K562 (cell line): ENCODE measurements at regions not wholly inside any gene's neighbourhood (a gene's known extent, or its start where the extent isn't known, plus 50 kb on each side); places are given as distances from the start of the nearest gene placed in this dataset.

ENCODE experiments used
- ATAC-seq: fragments of 200-7000 bp; cut with Tn5 transposase; 3 replicates; pipeline ENCODE4 v1.9.1; 2020; ENCODE audit warnings: moderate library complexity
- BruUV-seq: library from RNA; stranded (reverse); fragments of 400-500 nt; replicated peaks from 2 replicates; lab custom pipeline; 2021; lab: Mats Ljungman, UMichigan
- CTCF ChIA-PET: fragments of 300-600 bp; formaldehyde crosslinking; extraction: SDS; loops from one replicate; lab custom pipeline; 2021; ENCODE audit warnings: low intra/inter-chr PET ratio; lab: Yijun Ruan, JAX
- POLR2A ChIA-PET: fragments of 300-600, 350-650 bp; sonication (Branson Sonifier 250); formaldehyde crosslinking; extraction: SDS; loops from one replicate; lab custom pipeline; 2021; ENCODE audit warnings: antibody characterized with exemption, inconsistent platforms; lab: Yijun Ruan, JAX
- DNase-seq, 4 experiments: peaks; one replicate each; pipeline versions ENCODE4 v3.0.0 to v3.0.0-alpha.2; 2011 to 2018; ENCODE audit warnings: low spot score in 3 of 4, mixed read lengths in 3 of 4; ENCODE audit errors: extremely low read depth in 1 of 4
- FAIRE-seq: peaks from 2 replicates; lab custom pipeline; 2011; peaks lifted over from hg19 to GRCh38; lab: Jason Lieb, UNC
- H2AFZ ChIP-seq: 2 replicates; pipeline ENCODE4 v1.6.0; 2011; ENCODE audit warnings: low read depth, low read length, control low read depth, inconsistent platforms
- H3K27ac ChIP-seq: fragments of 200-600 bp; 3 replicates; pipeline ENCODE4 v1.8.0; 2011; ENCODE audit warnings: low read depth, mild to moderate bottlenecking, control low read depth, inconsistent platforms, low read length, moderate library complexity, mixed read lengths; ENCODE audit errors: extremely low read depth
- H3K27me3 ChIP-seq, 2 experiments: fragments of 300-600 bp in 1 of 2; 2 replicates in 1 of 2; 3 replicates in 1 of 2; pipeline versions ENCODE4 v1.6.0 to v1.8.0; 2011; ENCODE audit warnings: inconsistent platforms in 2 of 2, low read length in 2 of 2, mild to moderate bottlenecking in 1 of 2, mixed read lengths in 1 of 2, moderate library complexity in 1 of 2; ENCODE audit not compliant: control insufficient read depth in 2 of 2, insufficient read depth in 2 of 2
- H3K36me3 ChIP-seq: fragments of 300-600 bp; 3 replicates; pipeline ENCODE4 v1.8.0; 2011; ENCODE audit warnings: mild to moderate bottlenecking, low read length, inconsistent platforms; ENCODE audit not compliant: control insufficient read depth, insufficient read depth
- H3K4me1 ChIP-seq, 2 experiments: fragments of 200-600 bp in 1 of 2; replicated peaks in 1 of 2; 2 replicates in 1 of 2; 3 replicates in 1 of 2; pipeline versions ENCODE4 v1.5.1 to v1.8.0; 2011; ENCODE audit warnings: inconsistent platforms in 2 of 2, low read length in 2 of 2, mild to moderate bottlenecking in 1 of 2, mixed read lengths in 1 of 2, moderate library complexity in 1 of 2; ENCODE audit not compliant: control insufficient read depth in 2 of 2, insufficient read depth in 2 of 2
- H3K4me2 ChIP-seq: 2 replicates; pipeline ENCODE4 v1.6.1; 2011; ENCODE audit warnings: low read length, control low read depth, inconsistent platforms, mixed read lengths; ENCODE audit not compliant: insufficient read depth
- H3K4me3 ChIP-seq: fragments of 200-600 bp; sonication (generic), shearing (Covaris generic); 2 replicates; pipeline ENCODE4 v1.5.1; 2016; ENCODE audit warnings: control low read depth, inconsistent platforms
- H3K79me2 ChIP-seq: fragments of 200-600 bp; 3 replicates; pipeline ENCODE4 v1.8.0; 2011; ENCODE audit warnings: low read length, inconsistent platforms; ENCODE audit not compliant: control insufficient read depth, insufficient read depth
- H3K9ac ChIP-seq, 2 experiments: 2 replicates each; pipeline versions ENCODE4 v1.6.0 to v1.6.1; 2011; ENCODE audit warnings: low read depth in 2 of 2, low read length in 2 of 2, control low read depth in 1 of 2, inconsistent platforms in 1 of 2, mild to moderate bottlenecking in 1 of 2, mixed read lengths in 1 of 2; ENCODE audit not compliant: insufficient read depth in 1 of 2
- H3K9me1 ChIP-seq: one replicate; pipeline ENCODE4 v1.6.0; 2011; ENCODE audit warnings: inconsistent platforms, mild to moderate bottlenecking, low read length, moderate library complexity; ENCODE audit not compliant: control insufficient read depth, insufficient read depth
- H3K9me3 ChIP-seq: replicated peaks from 2 replicates; pipeline ENCODE4 v1.5.1; 2011; ENCODE audit warnings: low read depth, low read length, inconsistent platforms; ENCODE audit not compliant: control insufficient read depth, insufficient read depth
- H4K20me1 ChIP-seq: replicated peaks from 2 replicates; pipeline ENCODE4 v1.6.1; 2011; ENCODE audit warnings: low read length, inconsistent platforms, mixed read lengths; ENCODE audit not compliant: control insufficient read depth, insufficient read depth
- ARNT ChIP-seq, 2 experiments: fragments of 450-650 bp; IDR thresholded peaks; 2 replicates each; pipeline ENCODE4 v1.6.1; 2016; ENCODE audit warnings: mild to moderate bottlenecking in 1 of 2
- CCAR2 ChIP-seq: fragments of 200-400 bp; formaldehyde crosslinking; IDR thresholded peaks from 2 replicates; pipeline ENCODE4 v1.6.1; 2017; ENCODE audit warnings: mild to moderate bottlenecking, low read depth, low read length
- CREB3L1 ChIP-seq: fragments of 450-650 bp; IDR thresholded peaks from 2 replicates; pipeline ENCODE4 v1.6.1; 2014; ENCODE audit warnings: low read depth, mild to moderate bottlenecking, moderate library complexity, borderline replicate concordance
- E2F5 ChIP-seq: sonication (generic); formaldehyde crosslinking; IDR thresholded peaks from 2 replicates; pipeline ENCODE4 v1.8.0; 2022; ENCODE audit warnings: mild to moderate bottlenecking, missing genetic modification reagents
- EGR1 ChIP-seq: fragments of 450-650 bp; conservative IDR thresholded peaks from 2 replicates; pipeline ENCODE4 v1.6.1; 2017; ENCODE audit warnings: mild to moderate bottlenecking
- GATA2 ChIP-seq: sonication (generic); formaldehyde crosslinking; IDR thresholded peaks from 2 replicates; pipeline ENCODE4 v1.4.0; 2020; ENCODE audit warnings: mild to moderate bottlenecking, missing genetic modification reagents
- HNRNPH1 ChIP-seq: fragments of 200-400 bp; formaldehyde crosslinking; optimal IDR thresholded peaks from 2 replicates; pipeline ENCODE3; 2017; ENCODE audit warnings: low read depth, mild to moderate bottlenecking, low read length, moderate library complexity
- KLF16 ChIP-seq: IDR thresholded peaks from 2 replicates; pipeline ENCODE4 v1.6.1; 2016; ENCODE audit warnings: antibody characterized with exemption
- MBD2 ChIP-seq: sonication (generic); IDR thresholded peaks from 2 replicates; pipeline ENCODE4 v1.6.1; 2016; ENCODE audit warnings: low read depth, borderline replicate concordance
- MTA3 ChIP-seq: fragments of 450-650 bp; formaldehyde crosslinking; IDR thresholded peaks from 2 replicates; pipeline ENCODE4 v1.6.1; 2017; ENCODE audit warnings: mild to moderate bottlenecking, borderline replicate concordance
- MYBL2 ChIP-seq, 2 experiments: fragments of 450-650 bp in 1 of 2; sonication (generic) in 1 of 2; formaldehyde crosslinking in 1 of 2; IDR thresholded peaks; 2 replicates each; pipeline versions ENCODE4 v1.6.1 to v1.8.1; 2017 to 2022; ENCODE audit warnings: borderline replicate concordance in 1 of 2, inconsistent platforms in 1 of 2, low read depth in 1 of 2, mild to moderate bottlenecking in 1 of 2, missing genetic modification reagents in 1 of 2, moderate library complexity in 1 of 2
- NCOA6 ChIP-seq: fragments of 450-650 bp; IDR thresholded peaks from 2 replicates; pipeline ENCODE4 v1.6.1; 2017; ENCODE audit warnings: mild to moderate bottlenecking
- RNF219 ChIP-seq: fragments of 250-450 bp; sonication (Bioruptor Pico); IDR thresholded peaks from 2 replicates; pipeline ENCODE4 v1.5.0; 2022; ENCODE audit warnings: mild to moderate bottlenecking
- SP1 ChIP-seq: sonication (generic); formaldehyde crosslinking; IDR thresholded peaks from 2 replicates; pipeline ENCODE4 v1.8.1; 2022; ENCODE audit warnings: mild to moderate bottlenecking, missing genetic modification reagents
- SUPT5H ChIP-seq: fragments of 450-650 bp; IDR thresholded peaks from 2 replicates; pipeline ENCODE4 v1.6.1; 2016
- ZBTB34 ChIP-seq: fragments of 250-450 bp; sonication (Bioruptor Pico); IDR thresholded peaks from 2 replicates; pipeline ENCODE4 v1.8.0; 2021; ENCODE audit warnings: mild to moderate bottlenecking, moderate library complexity
- ZNF511 ChIP-seq: sonication (generic); formaldehyde crosslinking; IDR thresholded peaks from 2 replicates; pipeline ENCODE4 v1.8.0; 2022; ENCODE audit warnings: mild to moderate bottlenecking, missing genetic modification reagents
- WGBS: fragments of 100-300 bp; shearing (Covaris generic); methylation state at CpG from one replicate; pipeline ENCODE4 v1.1.6; 2016; ENCODE audit warnings: low coverage, mixed read lengths; ENCODE audit not compliant: insufficient coverage; ENCODE audit errors: missing lambda C conversion rate; 5-methylcytosine and 5-hydroxymethylcytosine counted together
- in situ Hi-C: fragments of 300-500 bp; cut with MboI; formaldehyde crosslinking; loops from 4 replicates; pipeline ENCODE4 v1.15.0; 2018; ENCODE audit warnings: inconsistent platforms, mixed read lengths
- intact Hi-C: fragments of 100-400 bp; cut with micrococcal nuclease; formaldehyde crosslinking; loops from 2 replicates; pipeline ENCODE4 v1.14.2; 2022

- Histone ChIP-seq H3K27me3 (no peaks in the 10 kb centered on the region), H3K27ac (no peak overlapping the region), H3K4me2 (no peak overlapping the region), H4K20me1 (no peaks in the 10 kb centered on the region), H3K79me2 (no peaks in the 10 kb centered on the region), H3K4me1 (no peaks in the 10 kb centered on the region), H3K9me3 (no peaks in the 10 kb centered on the region), H3K9ac (no peak overlapping the region), H2AFZ (no peak overlapping the region), H3K9me1 (no peaks in the 10 kb centered on the region), H3K4me3 (no peak overlapping the region), H3K36me3 (no peaks in the 10 kb centered on the region)
- BruUV-seq: no TSS peak
- DNase-seq: no peak
- in situ Hi-C loops (no loop called here), intact Hi-C loops (no loop called here)
- ChIA-PET CTCF (no interaction called here), POLR2A (no interaction called here)
- no peak for ATAC-seq
- no peak for FAIRE-seq
- 0% methylated on average over 2 of the region's 2 CpGs for WGBS
- TF ChIP-seq SUPT5H (no peak), EGR1 (no peak), SP1 (no peak), HNRNPH1 (no peak), NCOA6 (no peak), ZBTB34 (no peak), RNF219 (no peak), MYBL2 (IDR thresholded peaks at IDR 0.05; ENCODE audit: low read depth) (no peak), MYBL2 (CRISPR knock-in tag; IDR thresholded peaks at IDR 0.05; ENCODE audit: borderline replicate concordance) (no peak), E2F5 (CRISPR knock-in tag) (no peak), CCAR2 (no peak), KLF16 (no peak), MTA3 (no peak), CREB3L1 (no peak), GATA2 (CRISPR knock-in tag) (no peak), ARNT (IDR thresholded peaks at IDR 0.05) (no peak), ZNF511 (no peak), MBD2 (no peak)
Observed at GRCh38 chrX:129310000-129310399, 213.3 kb downstream of the SMARCA1 start.
